Cardiac muscle cell (in vitro differentiated cells and primary cell): ENCODE measurements at regions not wholly inside any gene's neighbourhood (a gene's known extent, or its start where the extent isn't known, plus 50 kb on each side); places are given as distances from the start of the nearest gene placed in this dataset.

ENCODE experiments used
- DNase-seq, 2 donors: peaks; one replicate each; pipeline versions ENCODE4 v3.0.0 to v3.0.0-alpha.2; 2010 to 2017; ENCODE audit warnings: low read depth in 1 of 2, low spot score in 1 of 2
- H3K27ac ChIP-seq: fragments of 200-600 bp; sonication (generic); 2 replicates; pipeline ENCODE4 v1.5.1; 2016
- H3K27me3 ChIP-seq: fragments of 200-600 bp; sonication (generic); 2 replicates; pipeline ENCODE4 v1.6.0; 2016; ENCODE audit warnings: control low read depth
- H3K36me3 ChIP-seq: fragments of 200-600 bp; sonication (generic); 2 replicates; pipeline ENCODE4 v1.5.1; 2016; ENCODE audit warnings: control low read depth
- H3K4me1 ChIP-seq: fragments of 200-600 bp; sonication (generic); 2 replicates; pipeline ENCODE4 v1.8.1; 2017; ENCODE audit warnings: low read depth, mild to moderate bottlenecking, mixed run types
- H3K4me3 ChIP-seq: fragments of 200-600 bp; sonication (generic); 2 replicates; pipeline ENCODE4 v1.5.1; 2016; ENCODE audit warnings: mild to moderate bottlenecking
- H3K9me3 ChIP-seq: fragments of 200-600 bp; sonication (generic); 2 replicates; pipeline ENCODE4 v1.5.1; 2017; ENCODE audit warnings: low read depth, mild to moderate bottlenecking, control low read depth
- TF ChIP-seq, protein P1 (sequence below): IDR thresholded peaks from 2 replicates; pipeline ENCODE4 v1.5.1; 2012; ENCODE audit warnings: low read depth, mild to moderate bottlenecking, low read length

DNA sequence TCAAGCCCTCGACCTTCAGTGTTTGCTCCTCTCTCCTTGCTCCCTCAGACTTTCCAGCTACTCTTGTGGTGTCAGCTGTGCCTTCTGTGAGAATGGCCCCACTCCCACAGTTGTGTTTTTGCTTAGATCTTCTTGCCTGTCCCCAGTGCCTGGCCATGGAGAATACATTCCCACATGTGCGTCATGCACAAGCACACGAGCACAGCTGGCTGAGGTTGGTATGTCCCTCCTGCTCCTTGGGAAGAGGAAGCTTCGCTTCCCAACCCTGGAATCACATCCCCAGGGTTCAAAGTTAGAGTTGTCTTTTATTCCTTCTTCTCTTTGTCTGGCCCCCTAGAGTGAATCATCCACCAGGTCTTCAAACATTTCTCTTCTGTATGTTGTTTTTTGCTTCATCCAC, 518.6 kb downstream of the CCDC171 start:
- H3K27me3 ChIP-seq = no peaks in the 10 kb centered on the region
- TF ChIP-seq, protein P1, sequence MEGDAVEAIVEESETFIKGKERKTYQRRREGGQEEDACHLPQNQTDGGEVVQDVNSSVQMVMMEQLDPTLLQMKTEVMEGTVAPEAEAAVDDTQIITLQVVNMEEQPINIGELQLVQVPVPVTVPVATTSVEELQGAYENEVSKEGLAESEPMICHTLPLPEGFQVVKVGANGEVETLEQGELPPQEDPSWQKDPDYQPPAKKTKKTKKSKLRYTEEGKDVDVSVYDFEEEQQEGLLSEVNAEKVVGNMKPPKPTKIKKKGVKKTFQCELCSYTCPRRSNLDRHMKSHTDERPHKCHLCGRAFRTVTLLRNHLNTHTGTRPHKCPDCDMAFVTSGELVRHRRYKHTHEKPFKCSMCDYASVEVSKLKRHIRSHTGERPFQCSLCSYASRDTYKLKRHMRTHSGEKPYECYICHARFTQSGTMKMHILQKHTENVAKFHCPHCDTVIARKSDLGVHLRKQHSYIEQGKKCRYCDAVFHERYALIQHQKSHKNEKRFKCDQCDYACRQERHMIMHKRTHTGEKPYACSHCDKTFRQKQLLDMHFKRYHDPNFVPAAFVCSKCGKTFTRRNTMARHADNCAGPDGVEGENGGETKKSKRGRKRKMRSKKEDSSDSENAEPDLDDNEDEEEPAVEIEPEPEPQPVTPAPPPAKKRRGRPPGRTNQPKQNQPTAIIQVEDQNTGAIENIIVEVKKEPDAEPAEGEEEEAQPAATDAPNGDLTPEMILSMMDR = no peak
- H3K27ac ChIP-seq = no peak overlapping the region
- H3K4me3 ChIP-seq = no peak overlapping the region
- H3K4me1 ChIP-seq = peaks cover 5% of the 10 kb centered on the region
- H3K9me3 ChIP-seq = no peaks in the 10 kb centered on the region
- DNase-seq = no peak
- no peaks in the 10 kb centered on the region for H3K36me3 ChIP-seq

DNA sequence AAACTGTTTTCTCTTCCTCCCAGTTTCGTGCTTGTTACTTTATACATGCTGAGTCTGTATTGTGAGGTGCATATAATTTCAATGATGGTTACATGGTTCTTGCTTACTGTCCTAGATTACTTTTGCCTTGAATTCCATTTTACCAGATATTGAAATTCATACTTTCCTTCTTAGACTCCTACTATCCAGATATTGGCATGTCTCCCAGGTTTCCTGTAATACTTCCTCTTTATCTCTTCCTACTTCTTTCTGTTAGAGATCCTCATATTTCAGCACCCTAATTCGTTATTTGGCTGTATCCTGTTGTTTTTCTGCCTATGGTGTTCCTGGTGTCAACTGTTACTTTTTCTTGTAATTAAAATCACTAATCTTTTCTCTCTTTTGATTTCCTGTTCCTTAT, 522.1 kb downstream of the CCDC171 start:
- H3K9me3 ChIP-seq = no peaks in the 10 kb centered on the region
- peak in 1 of 2 donors; percentile 87 for DNase-seq
- TF ChIP-seq, protein P1 = no peak
- no peaks in the 10 kb centered on the region for H3K36me3 ChIP-seq
- H3K4me1 ChIP-seq = no peaks in the 10 kb centered on the region
- no peak overlapping the region for H3K27ac ChIP-seq
- no peaks in the 10 kb centered on the region for H3K27me3 ChIP-seq
- H3K4me3 ChIP-seq = no peak overlapping the region

DNA sequence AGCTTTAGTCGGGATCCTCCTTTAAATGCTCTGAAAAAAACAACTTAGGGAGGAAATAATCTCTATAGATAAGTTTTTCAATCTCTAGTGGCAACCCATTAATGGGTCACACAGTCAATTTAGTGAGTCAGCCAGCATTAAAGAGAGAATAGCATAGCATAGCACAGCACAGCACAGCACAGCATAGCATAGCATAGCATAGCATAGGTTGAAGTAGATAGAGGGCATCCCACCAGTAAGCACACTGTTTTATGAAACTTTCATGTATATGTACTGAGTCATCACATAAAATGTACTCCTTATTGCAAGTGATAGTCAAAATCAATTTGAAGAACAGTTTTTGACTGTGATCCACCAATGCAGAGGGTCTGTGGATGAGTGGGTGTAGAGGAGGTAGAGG, 522.9 kb downstream of the CCDC171 start:
- H3K9me3 ChIP-seq = no peaks in the 10 kb centered on the region
- no peaks in the 10 kb centered on the region for H3K4me1 ChIP-seq
- TF ChIP-seq, protein P1 = no peak
- H3K36me3 ChIP-seq = no peaks in the 10 kb centered on the region
- H3K27me3 ChIP-seq = no peaks in the 10 kb centered on the region
- DNase-seq = no peak
- no peak overlapping the region for H3K4me3 ChIP-seq
- H3K27ac ChIP-seq = no peak overlapping the region

DNA sequence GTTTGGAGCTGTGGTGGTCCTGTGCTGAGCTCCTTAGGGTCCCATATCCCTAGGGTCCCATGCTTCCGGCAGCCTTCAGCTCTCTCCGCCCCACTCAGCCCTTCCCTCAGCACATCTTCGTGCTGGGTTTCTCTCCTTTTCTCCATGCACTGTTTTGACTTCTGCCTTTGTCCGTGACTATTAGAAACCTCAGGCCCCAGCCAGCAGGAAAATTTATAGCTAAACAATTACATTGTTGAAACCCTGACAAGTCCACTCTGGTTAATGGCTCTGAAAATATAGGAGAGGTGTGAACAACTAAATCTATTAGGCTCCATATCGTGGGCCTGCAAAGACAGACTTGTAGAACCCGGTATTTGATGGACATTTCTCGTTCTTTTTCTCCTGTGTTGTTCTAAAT, 523.7 kb downstream of the CCDC171 start:
- H3K4me1 ChIP-seq = no peaks in the 10 kb centered on the region
- no peaks in the 10 kb centered on the region for H3K9me3 ChIP-seq
- H3K36me3 ChIP-seq = no peaks in the 10 kb centered on the region
- H3K4me3 ChIP-seq = no peak overlapping the region
- no peak for DNase-seq
- no peak overlapping the region for H3K27ac ChIP-seq
- TF ChIP-seq, protein P1 = no peak
- no peaks in the 10 kb centered on the region for H3K27me3 ChIP-seq

DNA sequence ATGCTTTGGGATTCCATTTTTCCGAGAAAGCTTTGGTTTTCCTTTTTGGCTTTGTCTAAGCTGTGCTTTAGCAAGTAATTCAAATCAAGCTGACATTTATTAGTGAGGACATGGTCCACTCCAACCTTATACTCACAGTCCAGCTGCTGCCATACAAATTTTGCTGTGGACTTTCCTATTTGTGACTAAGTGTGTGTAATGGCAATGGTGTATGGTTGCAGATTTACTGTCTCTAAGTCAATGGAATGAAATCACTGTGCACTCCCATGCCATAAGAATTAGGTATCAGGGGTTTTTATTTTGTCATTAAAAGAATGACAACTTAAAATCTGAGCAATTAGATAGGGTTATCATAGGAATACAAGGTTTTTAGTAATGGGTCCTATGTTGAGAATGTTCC, 530.0 kb downstream of the CCDC171 start:
- H3K9me3 ChIP-seq = no peaks in the 10 kb centered on the region

More for the DNA sequence above, 530.0 kb downstream of the CCDC171 start:
- H3K4me1 ChIP-seq = no peaks in the 10 kb centered on the region
- no peaks in the 10 kb centered on the region for H3K27me3 ChIP-seq
- H3K27ac ChIP-seq = no peak overlapping the region
- DNase-seq = no peak
- H3K36me3 ChIP-seq = no peaks in the 10 kb centered on the region
- TF ChIP-seq, protein P1 = no peak
- H3K4me3 ChIP-seq = no peak overlapping the region
